DMS79 treated with DMSO at 0.1 percent for 48 hours (cell line): ENCODE measurements at regions not wholly inside any gene's neighbourhood (a gene's known extent, or its start where the extent isn't known, plus 50 kb on each side); places are given as distances from the start of the nearest gene placed in this dataset.

Source experiments
- DNase-seq: peaks from one replicate; lab custom pipeline; 2025; lab: John Stamatoyannopoulos, UW

DNA sequence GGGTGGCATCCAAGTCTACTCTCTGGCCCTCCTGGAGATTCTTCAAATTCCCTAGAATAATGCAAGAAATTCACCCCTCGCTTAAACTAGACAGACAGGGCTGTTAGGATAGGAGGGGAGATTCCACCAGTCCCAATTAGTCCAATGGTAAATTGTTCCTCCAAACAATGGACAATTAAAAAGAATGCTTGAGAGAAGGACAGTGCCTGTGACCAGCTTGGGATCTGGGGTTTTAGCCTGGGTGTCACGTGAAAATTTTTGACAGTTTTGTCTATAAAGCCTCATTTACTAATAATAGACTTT is 177.7 kb upstream of the RAB4A start:
- DNase-seq = no peak

DNA sequence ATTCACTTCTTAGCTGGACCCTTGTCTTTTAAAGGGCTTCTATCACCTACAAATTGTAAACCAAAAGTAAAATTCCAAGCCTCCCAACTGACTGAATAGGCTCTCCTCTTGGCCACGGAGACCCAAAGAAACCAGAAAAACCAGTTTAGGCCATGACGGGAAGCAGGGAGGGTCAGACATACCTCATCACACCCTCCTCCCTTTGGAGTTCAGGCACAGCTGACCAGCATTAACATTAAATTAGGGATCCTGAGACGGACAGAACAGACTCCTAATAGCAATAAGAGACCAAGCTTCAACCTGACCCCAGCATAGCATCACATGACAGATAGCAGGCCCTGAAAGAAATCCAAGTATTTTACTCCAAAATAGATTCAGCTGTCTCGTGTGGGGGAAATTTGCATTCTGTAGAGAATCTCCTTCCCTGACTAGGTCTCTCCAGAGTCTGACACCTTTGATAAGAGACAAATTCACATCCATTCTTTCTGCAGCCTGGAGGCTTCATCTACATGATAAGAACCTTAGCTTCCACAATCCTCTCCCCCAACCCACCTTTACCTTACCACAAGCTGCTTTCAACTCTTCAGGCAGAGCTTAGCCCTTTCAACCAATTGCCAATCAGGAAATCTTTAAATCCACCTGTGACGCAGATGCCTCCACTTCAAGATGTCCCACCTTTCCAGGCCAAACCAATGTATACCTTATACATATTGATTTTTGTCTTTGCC is 177.1 kb upstream of the RAB4A start:
- peak; percentile 33 for DNase-seq

DNA sequence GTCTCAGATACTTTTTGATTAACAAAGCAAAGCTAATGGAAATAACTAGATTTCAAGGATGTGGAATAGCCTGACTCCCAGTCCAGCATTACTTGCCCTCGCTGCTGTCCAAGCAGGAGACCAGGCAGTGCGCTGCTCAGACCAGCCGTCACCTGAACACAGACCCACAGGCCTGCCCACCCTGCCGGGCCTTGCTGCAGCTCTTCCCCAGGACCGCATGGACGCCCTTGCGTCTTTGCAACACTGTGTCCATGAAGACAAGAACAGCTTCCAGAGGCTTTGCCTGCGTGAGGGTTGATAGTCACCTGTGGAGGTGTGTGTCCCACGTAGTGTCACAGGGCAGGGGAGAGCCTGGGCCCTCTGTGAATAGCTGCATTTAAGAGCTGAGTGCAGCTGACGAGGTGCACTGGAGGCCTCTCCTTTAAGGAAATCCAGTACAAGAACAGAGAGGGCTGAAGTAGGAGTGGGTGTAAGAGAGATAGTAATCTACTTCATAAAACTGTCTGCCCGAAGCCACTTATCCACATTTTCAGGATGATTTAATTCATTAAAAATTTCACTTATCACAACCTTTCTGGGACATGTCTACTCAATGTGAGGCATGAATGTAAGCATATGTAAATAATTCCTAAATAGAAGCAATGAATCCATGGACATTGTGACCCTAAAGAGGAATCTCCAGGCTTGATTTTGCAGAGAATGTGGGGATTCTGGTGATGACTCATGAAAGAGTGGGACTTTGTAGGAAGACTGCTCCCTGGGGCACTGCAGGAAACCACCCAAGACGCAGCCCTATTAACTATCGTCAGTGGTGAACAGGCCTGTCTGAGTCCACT is 176.2 kb upstream of the RAB4A start:
- DNase-seq = no peak

DNA sequence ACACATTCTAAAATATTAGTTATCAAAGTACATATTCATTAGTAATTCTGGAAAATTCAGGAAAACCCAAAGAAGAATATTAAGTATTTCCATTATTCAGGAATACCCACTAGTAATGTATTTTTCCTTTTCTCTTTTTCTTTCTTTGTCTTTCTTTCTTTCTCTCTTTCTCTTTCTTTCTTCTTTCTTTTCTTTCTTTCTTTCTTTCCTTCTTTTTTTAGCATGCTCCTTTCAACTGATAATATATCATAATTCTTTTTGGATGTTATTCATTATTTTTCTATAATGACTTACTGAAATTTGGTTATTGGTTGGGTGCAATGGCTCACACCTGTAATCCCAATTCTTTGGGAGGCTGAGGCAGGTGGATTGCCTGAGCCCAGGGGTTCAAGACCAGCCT is 175.6 kb upstream of the RAB4A start:
- DNase-seq = no peak

DNA sequence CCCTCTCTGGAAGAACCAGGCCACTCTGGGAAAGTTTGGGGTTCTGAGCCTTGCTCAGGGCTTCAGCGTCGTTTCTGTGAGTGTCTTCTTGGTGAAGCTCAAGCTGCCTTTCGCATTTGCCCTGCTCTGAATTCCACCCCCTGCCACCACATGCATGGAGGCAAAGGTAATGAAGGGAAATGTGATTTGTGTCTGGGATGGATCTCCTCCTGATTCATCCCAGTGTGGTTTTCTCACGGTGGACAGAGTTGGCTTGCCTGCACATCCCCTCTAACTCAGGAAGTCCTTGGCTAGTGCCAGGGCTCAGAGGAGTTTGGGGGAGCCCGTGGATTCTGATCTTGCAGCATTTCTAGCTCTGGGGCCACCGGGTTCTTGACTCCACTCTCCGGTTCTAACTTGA is 173.6 kb upstream of the RAB4A start:
- DNase-seq = no peak

DNA sequence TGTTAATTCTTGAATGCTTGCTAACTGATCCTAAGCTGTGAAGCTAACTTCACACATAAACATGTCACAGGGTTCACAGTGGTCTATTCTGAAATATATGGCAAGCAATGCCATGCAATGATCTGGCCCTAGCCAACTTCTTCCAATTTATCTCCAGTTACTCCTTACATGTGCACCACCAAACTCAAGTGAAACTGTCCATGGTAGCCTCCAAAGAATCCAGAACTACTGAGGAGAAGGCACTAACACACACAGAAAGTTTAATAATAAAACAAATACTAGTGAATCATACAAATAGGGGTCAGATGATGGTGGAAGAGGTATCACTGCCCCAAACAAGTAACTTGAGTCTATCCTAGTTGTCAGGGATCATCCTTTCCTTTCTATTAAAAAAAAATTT is 172.6 kb upstream of the RAB4A start:
- DNase-seq = no peak

DNA sequence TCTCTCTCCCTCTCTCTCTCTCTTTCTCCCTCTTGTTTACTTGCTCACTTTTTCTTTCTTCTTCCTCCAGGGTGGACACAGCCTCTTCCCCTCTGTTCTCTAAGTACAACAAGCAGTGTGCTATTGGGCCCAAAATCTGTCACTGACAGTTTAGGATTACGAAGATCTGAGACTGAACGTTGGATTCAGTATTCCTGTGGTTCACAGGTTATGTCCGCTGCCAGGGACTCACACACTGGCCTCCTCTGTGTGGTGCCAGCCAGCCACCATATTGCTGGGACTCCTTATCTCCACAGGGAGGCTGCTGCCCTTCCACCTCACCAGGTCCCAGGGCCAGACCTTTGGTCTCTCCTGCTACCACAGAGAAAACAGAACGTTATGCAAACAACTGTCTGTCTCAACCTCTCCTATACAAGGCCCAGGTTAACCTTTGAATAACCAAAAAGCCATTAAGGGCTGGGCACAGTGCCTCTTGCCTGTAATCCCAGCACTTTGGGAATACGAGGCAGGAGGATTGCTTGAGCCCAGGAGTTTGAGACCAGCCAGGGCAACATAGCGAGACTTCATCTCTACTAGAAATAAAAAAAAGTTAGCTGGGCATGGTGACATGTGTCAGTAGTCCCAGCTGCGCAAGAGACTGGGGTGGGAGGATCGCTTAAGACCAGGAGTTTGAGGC is 171.9 kb upstream of the RAB4A start:
- DNase-seq = no peak

DNA sequence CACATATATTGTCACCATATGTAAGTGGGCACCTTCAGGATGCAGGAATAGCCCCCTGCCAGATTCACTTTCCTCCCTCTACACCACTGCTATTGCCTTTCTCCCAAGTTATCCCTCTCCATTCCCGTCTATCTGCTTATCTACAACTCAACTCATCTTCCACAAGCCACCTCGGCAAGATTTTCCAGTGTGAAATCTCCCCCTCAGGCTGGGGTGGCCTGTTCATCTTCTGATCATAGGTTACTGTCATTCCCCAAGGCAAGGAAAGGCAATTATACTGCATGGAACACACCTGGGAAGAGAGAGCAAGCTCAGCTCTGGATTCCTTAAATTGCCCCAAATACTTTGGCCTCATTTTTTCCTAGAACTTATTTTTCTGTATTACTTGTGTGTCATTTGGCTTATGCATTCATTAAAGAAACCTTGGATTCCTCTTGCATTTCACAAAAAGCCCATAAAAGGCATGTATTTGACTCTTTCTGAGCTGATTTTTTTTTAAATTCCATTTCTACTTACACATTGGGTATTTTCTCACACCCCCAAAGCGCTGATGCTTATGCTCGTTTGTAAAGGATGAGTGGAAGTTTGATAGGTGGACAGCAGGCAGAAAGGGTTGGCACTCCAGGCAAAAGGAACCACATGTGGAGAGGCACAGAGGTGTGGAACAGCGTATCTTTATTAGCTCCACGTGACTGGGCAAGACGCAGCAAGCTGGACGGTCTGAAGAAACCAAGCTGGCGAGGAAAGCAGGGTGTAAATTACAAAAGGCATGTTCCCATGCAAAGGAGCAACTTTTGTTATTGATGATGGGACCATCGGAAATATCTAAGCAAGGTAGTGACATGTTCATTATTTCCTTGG is 169.7 kb upstream of the RAB4A start:
- DNase-seq = peak; percentile 47

DNA sequence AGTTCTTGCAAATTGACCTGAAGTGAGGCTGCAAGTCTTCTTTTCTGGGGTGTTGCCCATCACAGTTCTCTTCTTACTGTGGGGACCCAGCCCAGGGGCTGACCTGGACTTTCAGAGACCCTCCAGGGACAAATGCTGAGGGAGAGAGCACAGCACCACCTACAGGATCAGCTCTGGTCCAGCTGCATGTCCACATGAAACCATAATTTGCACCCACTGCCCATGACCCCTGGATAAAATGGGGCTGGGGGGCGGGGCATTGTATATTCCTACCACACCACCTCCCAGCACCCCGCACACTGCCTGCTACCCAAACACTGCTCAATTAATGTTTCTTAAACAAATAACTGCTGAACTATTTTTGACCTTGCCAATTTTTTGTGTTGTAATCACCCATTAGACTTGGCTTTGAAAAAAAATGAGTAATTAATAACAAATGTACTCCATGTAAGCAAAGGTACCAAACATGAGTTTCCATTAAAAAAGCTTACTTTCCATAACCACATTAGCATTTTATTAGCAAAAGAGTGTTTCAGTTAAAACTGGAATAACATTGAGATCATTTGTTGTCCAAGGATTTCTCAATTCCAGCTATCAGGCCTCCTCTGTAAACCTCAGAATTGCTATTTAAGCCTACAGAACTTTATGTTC is 168.0 kb upstream of the RAB4A start:
- DNase-seq = no peak

DNA sequence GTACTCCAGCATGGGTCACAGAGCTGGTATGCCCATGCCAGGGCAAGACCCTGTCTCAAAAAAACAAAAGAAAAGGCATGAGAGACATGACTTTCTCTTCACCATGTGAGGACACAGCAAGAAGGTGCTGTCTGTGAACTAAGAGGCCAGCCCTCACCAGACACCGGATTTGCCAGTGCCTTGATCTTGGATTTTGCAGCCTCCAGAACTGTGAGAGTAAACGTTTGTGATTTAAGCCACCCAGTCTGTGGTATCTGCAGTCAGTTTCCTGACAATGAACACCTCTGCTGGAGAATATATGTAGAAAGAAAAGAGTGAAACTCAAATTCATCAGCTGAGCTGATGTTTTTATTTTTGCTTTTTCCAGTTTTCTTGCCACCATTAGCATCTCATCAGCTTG is 166.3 kb upstream of the RAB4A start:
- DNase-seq = no peak

DNA sequence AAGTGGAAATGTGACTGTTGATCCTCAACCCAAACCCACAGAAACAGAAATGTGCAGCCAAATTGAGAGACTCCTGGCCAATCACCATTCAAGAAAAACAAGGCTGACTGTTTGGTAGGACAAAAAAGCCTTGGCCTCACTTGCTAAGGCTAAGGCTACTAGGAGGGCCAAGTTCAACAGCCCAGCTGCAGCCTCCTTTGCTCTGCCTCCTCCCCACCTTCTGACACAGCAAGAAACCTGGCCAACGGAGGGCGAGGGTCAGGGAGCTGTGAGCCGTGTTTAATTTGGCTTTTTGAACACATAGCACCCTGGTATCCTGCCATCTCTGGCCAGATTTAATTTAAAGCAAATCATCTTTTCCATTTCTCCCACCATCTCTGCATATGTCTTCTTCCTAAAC is 165.8 kb upstream of the RAB4A start:
- DNase-seq = no peak

DNA sequence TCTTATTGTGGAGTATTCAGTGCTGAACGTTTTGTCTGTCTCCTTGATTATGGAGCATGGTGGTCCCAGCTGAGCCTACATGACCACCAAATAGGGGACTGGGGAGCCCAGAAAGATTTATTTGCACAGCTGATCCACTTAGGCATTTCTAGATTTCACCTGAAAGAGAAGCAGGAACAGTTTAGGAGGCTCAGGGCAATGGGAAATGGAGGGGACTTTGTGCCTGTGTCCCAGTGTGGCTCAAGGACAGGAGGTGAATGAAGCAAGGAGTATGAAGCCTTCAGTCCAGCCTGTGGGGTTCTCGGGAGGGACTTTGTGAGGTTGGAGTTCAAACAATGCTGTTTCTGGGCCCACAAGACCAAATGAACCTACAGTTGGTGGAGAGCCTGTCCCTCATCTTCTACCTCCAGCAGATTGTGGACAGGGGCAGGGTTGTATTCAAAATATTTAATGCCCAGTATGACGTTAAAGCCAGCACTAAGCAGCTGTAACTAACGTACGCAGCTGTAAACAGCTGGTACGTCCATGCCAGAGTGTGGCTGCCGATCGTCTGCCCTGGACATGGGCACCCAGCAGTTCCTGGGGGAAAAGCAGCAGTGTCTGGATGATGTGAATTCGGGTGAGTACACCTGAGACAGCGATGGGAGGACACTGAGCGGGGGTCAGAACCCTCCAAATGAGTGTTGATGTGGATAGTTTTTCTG is 164.9 kb upstream of the RAB4A start:
- no peak for DNase-seq

DNA sequence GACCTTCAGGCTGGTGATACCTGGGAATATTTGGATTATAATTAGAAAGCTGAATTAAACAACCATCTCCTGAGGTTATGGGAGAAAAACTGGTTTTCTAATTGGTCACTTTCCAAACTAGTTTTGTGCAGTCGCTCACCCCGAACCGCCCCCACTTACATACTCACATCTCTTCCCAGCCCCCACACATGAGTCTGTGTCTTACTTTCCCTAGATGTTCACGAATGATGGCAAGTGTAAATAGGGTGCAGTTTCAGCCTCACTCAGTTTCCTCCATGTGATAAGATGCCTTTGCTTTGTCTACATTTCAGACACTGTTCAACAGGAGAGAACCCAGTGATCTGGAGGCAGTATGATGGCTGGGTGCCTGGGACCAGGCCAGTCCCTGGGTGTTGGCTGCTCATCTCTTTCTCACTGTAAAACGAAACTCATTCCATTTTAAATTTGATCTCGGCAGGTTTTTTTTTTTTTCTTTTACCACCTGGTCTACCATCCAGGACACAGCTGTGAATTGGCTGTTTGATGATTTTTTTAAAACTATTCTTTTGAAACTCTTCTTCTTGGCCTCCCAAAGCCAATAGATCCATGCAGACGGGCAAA is 164.3 kb upstream of the RAB4A start:
- DNase-seq = no peak

DNA sequence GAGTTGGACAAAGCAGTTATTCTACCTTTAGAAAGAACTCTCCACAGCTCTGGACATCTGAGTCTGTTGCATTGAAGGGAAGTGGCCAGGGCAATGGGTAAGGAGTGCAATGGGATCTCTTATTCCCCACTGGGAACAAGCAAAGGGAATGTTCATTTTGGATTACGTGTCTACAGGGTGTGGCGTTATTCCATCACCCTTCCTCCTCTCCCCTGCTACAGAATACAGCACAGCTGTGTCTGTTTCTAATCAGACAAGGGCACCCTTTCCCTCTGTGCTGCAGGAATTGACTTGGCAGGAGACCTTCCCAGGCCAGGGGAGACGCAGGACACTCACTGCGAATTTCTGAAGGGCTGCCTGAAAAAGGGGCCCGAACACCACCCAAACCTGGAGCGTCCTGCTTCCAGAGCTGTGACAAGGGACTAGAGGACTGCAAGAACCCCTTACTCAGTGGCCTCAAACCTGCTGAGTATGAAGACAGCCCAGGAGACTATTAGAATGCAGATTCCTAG is 163.6 kb upstream of the RAB4A start:
- DNase-seq = no peak

DNA sequence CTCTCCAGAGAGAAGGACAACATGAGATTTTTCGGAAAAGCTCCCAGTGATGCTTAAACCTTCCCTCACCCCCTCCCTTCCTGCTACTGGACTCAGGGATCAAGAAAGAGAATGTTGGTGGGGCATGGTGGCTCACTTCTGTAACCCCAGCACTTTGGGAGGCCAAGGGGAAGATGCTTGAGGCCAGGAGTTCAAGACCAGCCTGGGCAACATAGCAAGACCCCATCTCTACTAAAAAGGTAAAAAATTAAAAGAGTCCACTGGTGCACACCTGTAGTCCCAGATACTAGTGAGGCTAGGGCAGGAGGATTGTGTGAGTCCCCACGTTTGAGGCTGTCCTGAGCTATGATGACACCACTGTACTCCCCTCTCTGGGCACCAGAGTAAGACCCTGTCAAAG is 162.9 kb upstream of the RAB4A start:
- no peak for DNase-seq

DNA sequence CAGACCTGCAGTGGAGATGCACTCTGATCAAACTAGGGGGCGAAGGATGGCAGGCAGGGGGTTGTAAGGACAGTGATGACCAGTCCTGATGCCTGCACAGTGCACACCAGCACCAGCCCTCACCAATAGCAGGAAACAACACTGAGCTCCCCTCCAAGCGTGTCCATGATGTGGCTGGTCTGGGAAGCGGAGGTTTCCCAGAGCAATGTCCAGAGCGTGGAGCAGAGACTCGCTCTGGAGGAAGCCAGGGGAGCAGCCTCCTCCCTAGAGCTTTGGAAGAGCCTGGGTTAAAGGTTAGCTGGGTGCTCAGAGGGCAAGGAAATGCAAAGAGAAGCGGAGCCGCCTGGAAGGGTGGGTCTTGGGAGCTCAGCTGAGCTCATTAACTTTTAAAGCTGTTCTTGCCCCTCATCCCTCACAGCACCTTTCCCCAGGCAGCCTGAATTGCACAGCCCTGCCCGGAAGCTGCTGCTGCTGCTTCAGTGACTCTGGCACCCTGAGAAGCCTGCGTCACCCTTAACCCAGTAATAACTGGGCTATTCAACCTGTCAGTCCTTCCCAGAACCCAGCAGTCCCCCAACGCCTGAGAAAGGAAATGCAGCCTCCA is 162.2 kb upstream of the RAB4A start:
- DNase-seq = no peak

DNA sequence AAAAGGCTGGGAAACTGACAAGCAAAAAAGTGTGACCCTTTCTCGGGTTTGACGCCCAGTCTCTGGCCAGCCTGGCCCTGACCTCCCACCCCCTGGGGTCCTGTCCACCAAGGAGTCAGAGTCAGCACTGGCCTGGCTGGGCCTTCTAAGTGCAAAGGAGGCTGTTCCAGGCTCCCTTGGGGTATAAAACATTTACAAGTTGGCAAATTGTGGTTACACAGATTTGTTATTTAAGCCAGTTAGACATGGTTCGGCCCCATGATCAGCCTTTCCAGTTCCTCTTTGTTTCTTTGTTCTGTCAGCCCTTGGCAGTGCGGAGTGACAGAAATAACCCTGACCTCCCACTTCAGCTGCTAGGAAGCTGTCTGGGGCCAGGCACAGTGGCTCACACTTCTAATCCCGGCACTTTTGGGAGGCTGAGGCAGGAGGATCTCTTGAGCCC is 161.6 kb upstream of the RAB4A start:
- no peak for DNase-seq

DNA sequence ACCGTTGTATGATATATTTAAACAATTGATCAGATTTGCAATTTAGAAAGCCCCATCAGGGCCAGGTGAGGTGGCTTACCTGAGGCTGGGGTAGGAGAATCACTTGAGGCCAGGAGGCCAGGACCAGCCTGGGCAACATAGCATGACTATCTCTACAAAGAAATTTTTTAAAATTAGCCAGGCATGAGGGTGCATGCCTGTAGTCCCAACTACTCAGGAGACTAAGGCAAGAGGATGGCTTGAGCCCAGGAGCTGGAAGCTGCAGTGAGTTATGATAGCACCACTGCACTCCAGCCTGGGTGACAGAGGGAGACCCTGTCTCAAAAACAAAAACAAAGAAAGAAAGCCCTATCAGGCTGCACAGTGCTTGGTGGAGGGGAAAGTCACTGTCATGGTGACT is 159.9 kb upstream of the RAB4A start:
- no peak for DNase-seq

DNA sequence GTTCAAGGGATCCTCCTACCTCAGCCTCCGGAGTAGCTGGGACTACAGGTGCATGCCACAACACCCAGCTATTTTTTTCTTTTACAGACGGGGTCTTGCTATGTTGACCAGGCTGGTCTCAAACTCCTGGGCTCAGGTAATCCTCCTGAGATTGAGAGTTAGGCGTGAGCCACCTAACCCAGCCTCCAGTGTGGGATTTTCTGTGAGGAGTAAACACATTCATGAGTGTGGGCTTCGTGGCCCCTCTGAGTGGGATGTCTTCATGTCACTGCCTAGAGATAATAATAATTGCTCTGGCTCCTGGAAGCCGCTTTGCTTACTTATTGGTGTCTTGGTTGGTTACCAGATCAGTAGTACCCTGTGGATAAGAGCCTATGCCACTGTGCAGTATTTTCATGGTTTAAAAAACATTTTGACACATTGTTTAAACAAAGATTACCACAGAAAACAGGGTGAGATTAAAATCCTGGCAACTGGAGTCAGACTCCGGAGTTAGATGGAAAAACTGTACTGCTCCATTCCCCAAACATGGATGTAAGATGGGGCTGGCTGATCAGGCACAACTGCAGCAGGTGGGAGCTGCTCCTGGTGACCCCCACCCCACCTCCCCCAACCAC is 159.1 kb upstream of the RAB4A start:
- DNase-seq = no peak
